K562 (cell line): ENCODE measurements at regions not wholly inside any gene's neighbourhood (a gene's known extent, or its start where the extent isn't known, plus 50 kb on each side); places are given as distances from the start of the nearest gene placed in this dataset.

Experiments used
- ATAC-seq: fragments of 200-7000 bp; cut with Tn5 transposase; 3 replicates; pipeline ENCODE4 v1.9.1; 2020; ENCODE audit warnings: moderate library complexity
- BruUV-seq: library from RNA; stranded (reverse); fragments of 400-500 nt; replicated peaks from 2 replicates; lab custom pipeline; 2021; lab: Mats Ljungman, UMichigan
- CTCF ChIA-PET: fragments of 300-600 bp; formaldehyde crosslinking; extraction: SDS; loops from one replicate; lab custom pipeline; 2021; ENCODE audit warnings: low intra/inter-chr PET ratio; lab: Yijun Ruan, JAX
- POLR2A ChIA-PET: fragments of 300-600, 350-650 bp; sonication (Branson Sonifier 250); formaldehyde crosslinking; extraction: SDS; loops from one replicate; lab custom pipeline; 2021; ENCODE audit warnings: antibody characterized with exemption, inconsistent platforms; lab: Yijun Ruan, JAX
- DNase-seq, 4 experiments: peaks; one replicate each; pipeline versions ENCODE4 v3.0.0 to v3.0.0-alpha.2; 2011 to 2018; ENCODE audit warnings: low spot score in 3 of 4, mixed read lengths in 3 of 4; ENCODE audit errors: extremely low read depth in 1 of 4
- FAIRE-seq: peaks from 2 replicates; lab custom pipeline; 2011; peaks lifted over from hg19 to GRCh38; lab: Jason Lieb, UNC
- H2AFZ ChIP-seq: 2 replicates; pipeline ENCODE4 v1.6.0; 2011; ENCODE audit warnings: low read depth, low read length, control low read depth, inconsistent platforms
- H3K27ac ChIP-seq: fragments of 200-600 bp; 3 replicates; pipeline ENCODE4 v1.8.0; 2011; ENCODE audit warnings: low read depth, mild to moderate bottlenecking, control low read depth, inconsistent platforms, low read length, moderate library complexity, mixed read lengths; ENCODE audit errors: extremely low read depth
- H3K27me3 ChIP-seq, 2 experiments: fragments of 300-600 bp in 1 of 2; 2 replicates in 1 of 2; 3 replicates in 1 of 2; pipeline versions ENCODE4 v1.6.0 to v1.8.0; 2011; ENCODE audit warnings: inconsistent platforms in 2 of 2, low read length in 2 of 2, mild to moderate bottlenecking in 1 of 2, mixed read lengths in 1 of 2, moderate library complexity in 1 of 2; ENCODE audit not compliant: control insufficient read depth in 2 of 2, insufficient read depth in 2 of 2
- H3K36me3 ChIP-seq: fragments of 300-600 bp; 3 replicates; pipeline ENCODE4 v1.8.0; 2011; ENCODE audit warnings: mild to moderate bottlenecking, low read length, inconsistent platforms; ENCODE audit not compliant: control insufficient read depth, insufficient read depth
- H3K4me1 ChIP-seq, 2 experiments: fragments of 200-600 bp in 1 of 2; replicated peaks in 1 of 2; 2 replicates in 1 of 2; 3 replicates in 1 of 2; pipeline versions ENCODE4 v1.5.1 to v1.8.0; 2011; ENCODE audit warnings: inconsistent platforms in 2 of 2, low read length in 2 of 2, mild to moderate bottlenecking in 1 of 2, mixed read lengths in 1 of 2, moderate library complexity in 1 of 2; ENCODE audit not compliant: control insufficient read depth in 2 of 2, insufficient read depth in 2 of 2
- H3K4me2 ChIP-seq: 2 replicates; pipeline ENCODE4 v1.6.1; 2011; ENCODE audit warnings: low read length, control low read depth, inconsistent platforms, mixed read lengths; ENCODE audit not compliant: insufficient read depth
- H3K4me3 ChIP-seq: fragments of 200-600 bp; sonication (generic), shearing (Covaris generic); 2 replicates; pipeline ENCODE4 v1.5.1; 2016; ENCODE audit warnings: control low read depth, inconsistent platforms
- H3K79me2 ChIP-seq: fragments of 200-600 bp; 3 replicates; pipeline ENCODE4 v1.8.0; 2011; ENCODE audit warnings: low read length, inconsistent platforms; ENCODE audit not compliant: control insufficient read depth, insufficient read depth
- H3K9ac ChIP-seq, 2 experiments: 2 replicates each; pipeline versions ENCODE4 v1.6.0 to v1.6.1; 2011; ENCODE audit warnings: low read depth in 2 of 2, low read length in 2 of 2, control low read depth in 1 of 2, inconsistent platforms in 1 of 2, mild to moderate bottlenecking in 1 of 2, mixed read lengths in 1 of 2; ENCODE audit not compliant: insufficient read depth in 1 of 2
- H3K9me1 ChIP-seq: one replicate; pipeline ENCODE4 v1.6.0; 2011; ENCODE audit warnings: inconsistent platforms, mild to moderate bottlenecking, low read length, moderate library complexity; ENCODE audit not compliant: control insufficient read depth, insufficient read depth
- H3K9me3 ChIP-seq: replicated peaks from 2 replicates; pipeline ENCODE4 v1.5.1; 2011; ENCODE audit warnings: low read depth, low read length, inconsistent platforms; ENCODE audit not compliant: control insufficient read depth, insufficient read depth
- H4K20me1 ChIP-seq: replicated peaks from 2 replicates; pipeline ENCODE4 v1.6.1; 2011; ENCODE audit warnings: low read length, inconsistent platforms, mixed read lengths; ENCODE audit not compliant: control insufficient read depth, insufficient read depth
- ATF3 ChIP-seq, 2 experiments: fragments of 450-650 bp in 1 of 2; sonication (generic) in 1 of 2; formaldehyde crosslinking in 1 of 2; IDR thresholded peaks in 1 of 2; conservative IDR thresholded peaks in 1 of 2; 2 replicates each; pipeline versions ENCODE4 v1.6.1 to v1.8.1; 2016 to 2023; ENCODE audit warnings: mild to moderate bottlenecking in 2 of 2, moderate library complexity in 2 of 2, inconsistent platforms in 1 of 2, missing genetic modification reagents in 1 of 2
- CEBPG ChIP-seq, 3 experiments: fragments of 200-800 bp in 1 of 3; sonication (Bioruptor generic) in 1 of 3; sonication (generic) in 1 of 3; formaldehyde crosslinking in 1 of 3; IDR thresholded peaks in 2 of 3; conservative IDR thresholded peaks in 1 of 3; 2 replicates each; pipeline versions ENCODE4 v1.6.1 to v1.8.0; 2016 to 2022; ENCODE audit warnings: missing compliant biosample characterization in 2 of 3, missing genetic modification characterization in 2 of 3, mild to moderate bottlenecking in 1 of 3, missing genetic modification reagents in 1 of 3
- ELF4 ChIP-seq: fragments of 450-650 bp; formaldehyde crosslinking; IDR thresholded peaks from 2 replicates; pipeline ENCODE4 v1.4.0; 2022; ENCODE audit warnings: missing genetic modification characterization
- NFYB ChIP-seq: IDR thresholded peaks from 2 replicates; pipeline ENCODE4 v1.6.1; 2011; ENCODE audit warnings: mild to moderate bottlenecking, moderate library complexity; ENCODE audit not compliant: insufficient read length; ENCODE audit errors: extremely low read depth
- STAT5B ChIP-seq: fragments of 250-450 bp; sonication (Bioruptor Pico); IDR thresholded peaks from 2 replicates; pipeline ENCODE4 v1.8.0; 2021; ENCODE audit warnings: mild to moderate bottlenecking, inconsistent platforms
- TFAM ChIP-seq: fragments of 250-450 bp; sonication (Bioruptor Pico); conservative IDR thresholded peaks from 2 replicates; pipeline ENCODE4 v1.5.0; 2021; ENCODE audit warnings: mild to moderate bottlenecking, moderate library complexity
- ZNF511 ChIP-seq: sonication (generic); formaldehyde crosslinking; IDR thresholded peaks from 2 replicates; pipeline ENCODE4 v1.8.0; 2022; ENCODE audit warnings: mild to moderate bottlenecking, missing genetic modification reagents
- ZNF644 ChIP-seq: fragments of 200-800 bp; sonication (Bioruptor generic); IDR thresholded peaks from 2 replicates; pipeline ENCODE4 v1.6.1; 2016; ENCODE audit warnings: low read depth, missing genetic modification characterization, missing compliant biosample characterization
- WGBS: fragments of 100-300 bp; shearing (Covaris generic); methylation state at CpG from one replicate; pipeline ENCODE4 v1.1.6; 2016; ENCODE audit warnings: low coverage, mixed read lengths; ENCODE audit not compliant: insufficient coverage; ENCODE audit errors: missing lambda C conversion rate; 5-methylcytosine and 5-hydroxymethylcytosine counted together
- in situ Hi-C: fragments of 300-500 bp; cut with MboI; formaldehyde crosslinking; loops from 4 replicates; pipeline ENCODE4 v1.15.0; 2018; ENCODE audit warnings: inconsistent platforms, mixed read lengths
- intact Hi-C: fragments of 100-400 bp; cut with micrococcal nuclease; formaldehyde crosslinking; loops from 2 replicates; pipeline ENCODE4 v1.14.2; 2022

DNA sequence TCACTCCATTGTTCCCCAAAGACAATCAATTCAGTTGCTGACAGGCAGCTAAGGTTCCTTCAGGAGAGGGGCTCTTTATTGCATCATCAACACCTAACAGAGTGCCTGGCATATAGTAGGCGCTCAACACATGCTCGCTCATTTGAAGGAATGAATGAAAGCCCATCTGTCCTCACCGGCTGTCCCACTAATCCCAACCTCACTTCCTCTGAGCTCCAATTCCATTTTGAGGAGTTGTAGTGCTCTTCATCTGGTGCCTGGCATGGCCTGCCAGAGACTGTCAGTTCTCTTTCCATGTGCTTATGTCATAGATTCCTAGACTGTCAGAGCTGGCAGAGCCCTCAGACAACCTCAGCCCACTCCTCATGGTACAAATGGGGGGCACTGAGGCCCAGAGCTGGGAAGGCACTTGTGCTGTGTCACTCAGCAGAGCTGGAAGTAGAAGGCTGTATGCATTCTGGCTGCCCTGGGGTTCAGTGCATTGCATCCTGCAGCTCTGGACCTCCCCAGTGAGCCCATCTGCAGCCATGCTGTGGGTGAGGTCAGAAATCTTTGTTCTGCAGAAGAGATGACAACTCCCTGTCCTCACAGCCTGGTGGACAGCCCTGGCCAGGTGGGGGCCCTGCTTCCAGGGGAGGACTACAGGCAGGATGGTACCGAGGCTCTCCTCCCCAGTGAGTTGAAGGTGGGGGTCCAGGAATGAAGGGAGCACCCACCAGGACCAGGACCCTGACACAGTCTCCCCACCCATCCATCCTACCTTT is 134.9 kb upstream of the PJA1 start:
- in situ Hi-C loops (loop anchor here (25.0 kb wide), 1 partner anchor 1113 kb away; no protein-coding TSS in a partner anchor), intact Hi-C loops (no loop called here)
- no TSS peak for BruUV-seq
- DNase-seq (no peak), ATAC-seq (no peak), FAIRE-seq (no peak)
- no peak overlapping the region for H2AFZ ChIP-seq
- H3K36me3 ChIP-seq, result no peaks in the 10 kb centered on the region
- POLR2A ChIA-PET, result no interaction called here
- H4K20me1 ChIP-seq, result 0 out of 2 replicates have a peak, but pooled peaks cover 3% of the 10 kb centered on the region
- H3K4me1 ChIP-seq, result no peaks in the 10 kb centered on the region
- no peak overlapping the region for H3K27ac ChIP-seq
- no peak overlapping the region for H3K4me3 ChIP-seq
- H3K9me1 ChIP-seq, result no peaks in the 10 kb centered on the region
- H3K4me2 ChIP-seq, result no peak overlapping the region
- CTCF ChIA-PET, result no interaction called here
- no peaks in the 10 kb centered on the region for H3K9me3 ChIP-seq
- H3K79me2 ChIP-seq, result no peaks in the 10 kb centered on the region
- WGBS, result 0% methylated on average over 4 of the region's 4 CpGs
- TF ChIP-seq ZNF644 (tag) (no peak), ATF3 (IDR thresholded peaks at IDR 0.05) (peak; percentile 34; the same call in 1 of the 2 replicates), ATF3 (CRISPR knock-in tag; conservative IDR thresholded peaks at IDR 0.05) (no peak), TFAM (CRISPR knock-in tag) (no peak), ELF4 (CRISPR knock-in tag) (no peak), STAT5B (CRISPR knock-in tag) (no peak), CEBPG (CRISPR knock-in tag; IDR thresholded peaks at IDR 0.05) (no peak), CEBPG (tag; conservative IDR thresholded peaks at IDR 0.05 in 1 of 2, IDR thresholded peaks at IDR 0.05 in 1 of 2) (0 out of 4 replicates have a peak, but pooled peaks of 1 of the 2 experiments have one; percentile 22), ZNF511 (CRISPR knock-in tag) (no peak), NFYB (no peak)
- peaks cover 0 to 11% of the 10 kb centered on the region in 2 experiments; a peak in 1 of 5 replicates for H3K27me3 ChIP-seq
- H3K9ac ChIP-seq, result no peak overlapping the region
